ENCODE measurements at regions not wholly inside any gene's neighbourhood (a gene's known extent, or its start where the extent isn't known, plus 50 kb on each side); places are given as distances from the start of the nearest gene placed in this dataset.

GRCh38 chr18:34493566-34494358 lies 216.3 kb upstream of the DTNA start:
- Histone ChIP-seq H3K4me1 (ENCODE audit: insufficient read depth, low read length) (peaks cover 14% of the 10 kb centered on the region; the same call in 1 of the 2 replicates), H3K27ac (ENCODE audit: extremely low read length, insufficient read depth, low read length) (peak overlapping the region; percentile 43), H3K36me3 (replicated peaks in 1 of 2; ENCODE audit: control insufficient read depth in 1 of 2, insufficient read depth in 2 of 2, low read length in 2 of 2) (no peaks in the 10 kb centered on the region), H3K79me2 (ENCODE audit: insufficient read depth, low read length) (no peaks in the 10 kb centered on the region), H3K4me2 (ENCODE audit: low read depth, low read length) (peak overlapping the region; percentile 84), H3K9ac (ENCODE audit: insufficient read depth, low read depth, low read length) (peak overlapping the region; percentile 67), H3K4me3 (replicated peaks in 1 of 3; ENCODE audit: insufficient read depth in 1 of 3, low read depth in 2 of 3, low read length in 3 of 3) (peak overlapping the region; percentile 78 to 93 (median 81)), H3K9me3 (ENCODE audit: low read length) (no peaks in the 10 kb centered on the region), H4K20me1 (ENCODE audit: insufficient read depth, low read length) (no peaks in the 10 kb centered on the region), H2AFZ (ENCODE audit: low read length) (peak overlapping the region; percentile 42), H3K27me3 (ENCODE audit: control insufficient read depth in 1 of 2, insufficient read depth in 2 of 2, low read length in 2 of 2) (no peaks in the 10 kb centered on the region)
- peak; percentile 92 for ATAC-seq
- FAIRE-seq, result no peak
- intact Hi-C loops (cut with micrococcal nuclease; ENCODE audit: unreplicated experiment), result loop anchor here (2.0 to 10.0 kb wide), 5 partner anchors 54 to 167 kb away; no protein-coding TSS in a partner anchor
- POLR2A ChIA-PET, result interaction anchor here (1.0 kb wide), 1 partner anchor 163 kb away, joined by 3 read pairs; no protein-coding TSS in a partner anchor
- peak; percentile 14 for DNase-seq (ENCODE audit: low spot score)
- in situ Hi-C loops (cut with HindIII; ENCODE audit: extremely low pct_ligation_motif_present, low pct_unique_long_range_greater_than_20kb), result no loop called here
- 0% methylated on average over 18 of the region's 101 CpGs for WGBS (ENCODE audit: low lambda C conversion rate)
- CTCF ChIA-PET (ENCODE audit: low intra/inter-chr PET ratio, low total read pairs), result no interaction called here
- BruUV-seq (replicated peaks), result TSS peak; percentile 34
- TF ChIP-seq MXI1 (IDR thresholded peaks at IDR 0.05; ENCODE audit: borderline replicate concordance, low read depth, low read length) (0 out of 3 replicates have a peak, but pooled peaks have one; percentile 19), MYPOP (CRISPR knock-in tag; IDR thresholded peaks at IDR 0.05) (0 out of 2 replicates have a peak, but pooled peaks have one; percentile 14), ZFX (CRISPR knock-in tag; IDR thresholded peaks at IDR 0.05; ENCODE audit: low read depth) (peak; percentile 34; the same call in 1 of the 2 replicates), MXD4 (CRISPR knock-in tag; IDR thresholded peaks at IDR 0.05) (0 out of 2 replicates have a peak, but pooled peaks have one; percentile 22), ZBTB43 (CRISPR knock-in tag; conservative IDR thresholded peaks at IDR 0.05) (no peak), CREM (IDR thresholded peaks at IDR 0.05) (no peak), CREM (CRISPR knock-in tag; IDR thresholded peaks at IDR 0.05) (no peak), KDM2A (CRISPR knock-in tag; IDR thresholded peaks at IDR 0.05; ENCODE audit: borderline replicate concordance, low read depth) (peak; percentile 34; the same call in 1 of the 2 replicates), ARID4A (CRISPR knock-in tag; IDR thresholded peaks at IDR 0.05; ENCODE audit: borderline replicate concordance) (peak; percentile 44; the same call in 1 of the 2 replicates), ZNF780A (CRISPR knock-in tag; IDR thresholded peaks at IDR 0.05) (no peak), ZNF343 (CRISPR knock-in tag; IDR thresholded peaks at IDR 0.05) (no peak), SKI (IDR thresholded peaks at IDR 0.05; ENCODE audit: partially characterized antibody) (peak; percentile 29), KAT7 (CRISPR knock-in tag; IDR thresholded peaks at IDR 0.05; ENCODE audit: borderline replicate concordance) (no peak), PHB2 (IDR thresholded peaks at IDR 0.05; ENCODE audit: partially characterized antibody) (no peak), ZNF317 (CRISPR knock-in tag; IDR thresholded peaks at IDR 0.05) (no peak), ZNF747 (CRISPR knock-in tag; IDR thresholded peaks at IDR 0.05; ENCODE audit: borderline replicate concordance) (no peak), ZNF749 (CRISPR knock-in tag; IDR thresholded peaks at IDR 0.05; ENCODE audit: borderline replicate concordance) (0 out of 2 replicates have a peak, but pooled peaks have one; percentile 32), ZSCAN30 (CRISPR knock-in tag; IDR thresholded peaks at IDR 0.05) (no peak)
